GM10266 (cell line): ENCODE measurements at regions not wholly inside any gene's neighbourhood (a gene's known extent, or its start where the extent isn't known, plus 50 kb on each side); places are given as distances from the start of the nearest gene placed in this dataset.

ENCODE experiments used
- DNase-seq: peaks from one replicate; pipeline ENCODE4 v3.0.0; 2012; ENCODE audit errors: extremely low spot score
- CTCF ChIP-seq: IDR thresholded peaks from 2 replicates; pipeline ENCODE4 v1.5.1; 2012; ENCODE audit warnings: mild to moderate bottlenecking, low read depth; ENCODE audit not compliant: control insufficient read depth, insufficient read depth; ENCODE audit errors: missing control alignments

GRCh38 chr19:30084390-30084819, 142.4 kb downstream of the URI1 start:
- no peak for DNase-seq
- no peak for TF ChIP-seq CTCF

GRCh38 chr19:30085394-30085793, 143.4 kb downstream of the URI1 start:
- no peak for TF ChIP-seq CTCF
- DNase-seq = no peak

GRCh38 chr19:30086220-30086619, 144.2 kb downstream of the URI1 start:
- TF ChIP-seq CTCF = no peak
- no peak for DNase-seq

GRCh38 chr19:30086916-30087315, 144.9 kb downstream of the URI1 start:
- TF ChIP-seq CTCF = no peak
- DNase-seq = no peak

GRCh38 chr19:30087381-30088138, 145.5 kb downstream of the URI1 start:
- no peak for DNase-seq
- no peak for TF ChIP-seq CTCF

- no peak for TF ChIP-seq CTCF
- DNase-seq = no peak
These were observed 146.5 kb downstream of the URI1 start for GRCh38 chr19:30088567-30088966.

GRCh38 chr19:30089086-30089665, 147.1 kb downstream of the URI1 start:
- TF ChIP-seq CTCF = no peak
- no peak for DNase-seq
